ENCODE measurements at regions not wholly inside any gene's neighbourhood (a gene's known extent, or its start where the extent isn't known, plus 50 kb on each side); places are given as distances from the start of the nearest gene placed in this dataset.

- no peak for DNase-seq
Measured at GRCh38 chr4:28351826-28352225, 1491.2 kb downstream of the STIM2 start.

GRCh38 chr4:28354880-28355656, 1494.4 kb downstream of the STIM2 start:
- DNase-seq = no peak

GRCh38 chr4:28357990-28358389, 1497.3 kb downstream of the STIM2 start:
- no peak for DNase-seq

- DNase-seq = no peak
Measured at GRCh38 chr4:28358606-28359005, 1498.0 kb downstream of the STIM2 start.

- DNase-seq = no peak
Measured at GRCh38 chr4:28360681-28361080, 1500.0 kb downstream of the STIM2 start.

- no peak for DNase-seq
Measured at GRCh38 chr4:28362169-28362568, 1501.5 kb downstream of the STIM2 start.

- DNase-seq = no peak
Measured at GRCh38 chr4:28369499-28369898, 1508.9 kb downstream of the STIM2 start.

GRCh38 chr4:28373191-28373590, 1512.5 kb downstream of the STIM2 start:
- DNase-seq = no peak

- DNase-seq = no peak
Measured at GRCh38 chr4:28373601-28374000, 1513.0 kb downstream of the STIM2 start.

GRCh38 chr4:28378109-28378830, 1517.6 kb downstream of the STIM2 start:
- DNase-seq = no peak

GRCh38 chr4:28385801-28386200, 1525.2 kb downstream of the STIM2 start:
- no peak for DNase-seq

- DNase-seq = no peak
Measured at GRCh38 chr4:28386776-28387175, 1526.1 kb downstream of the STIM2 start.

GRCh38 chr4:28388471-28388870, 1527.8 kb downstream of the STIM2 start:
- no peak for DNase-seq

GRCh38 chr4:28391877-28392276, 1531.2 kb downstream of the STIM2 start:
- DNase-seq = no peak

GRCh38 chr4:28402751-28403150, 1542.1 kb downstream of the STIM2 start:
- no peak for DNase-seq

- no peak for DNase-seq
Measured at GRCh38 chr4:28421221-28421620, 1560.6 kb downstream of the STIM2 start.

GRCh38 chr4:28426251-28426650, 1565.6 kb downstream of the STIM2 start:
- DNase-seq = no peak

- no peak for DNase-seq
Measured at GRCh38 chr4:28427306-28428085, 1566.9 kb downstream of the STIM2 start.

- DNase-seq = no peak
Measured at GRCh38 chr4:28432348-28433025, 1571.8 kb downstream of the STIM2 start.

GRCh38 chr4:28435314-28435713, 1574.7 kb downstream of the STIM2 start:
- no peak for DNase-seq

- DNase-seq = no peak
Measured at GRCh38 chr4:28436191-28437080, 1575.8 kb downstream of the STIM2 start.

- no peak for DNase-seq
Measured at GRCh38 chr4:28443371-28443770, 1582.7 kb downstream of the STIM2 start.

All from NCI-H1105 treated with DMSO at 0.1 percent for 48 hours (cell line).